A549 (cell line): ENCODE measurements at regions not wholly inside any gene's neighbourhood (a gene's known extent, or its start where the extent isn't known, plus 50 kb on each side); places are given as distances from the start of the nearest gene placed in this dataset.

Source experiments
- CBX8 ChIP-seq: fragments of 200-600 bp; sonication (generic); IDR thresholded peaks from 2 replicates; pipeline ENCODE4 v1.6.1; 2016
- CTCF ChIP-seq: fragments of >200 bp; sonication (Bioruptor Twin); formaldehyde crosslinking; IDR thresholded peaks from 3 replicates; pipeline ENCODE4 v1.5.1; 2016
- ELK1 ChIP-seq: fragments of 150-350 bp; IDR thresholded peaks from 2 replicates; pipeline ENCODE4 v1.6.1; 2014; ENCODE audit warnings: low read depth, mild to moderate bottlenecking, low read length
- FOXS1 ChIP-seq: fragments of 250-450 bp; sonication (Bioruptor Pico); IDR thresholded peaks from 2 replicates; pipeline ENCODE4 v1.5.0; 2020; ENCODE audit warnings: mild to moderate bottlenecking, moderate library complexity
- HOXA7 ChIP-seq: fragments of 250-450 bp; sonication (Bioruptor Pico); IDR thresholded peaks from 2 replicates; pipeline ENCODE4 v1.5.0; 2020; ENCODE audit warnings: mild to moderate bottlenecking, moderate library complexity
- HOXB5 ChIP-seq: fragments of 250-450 bp; sonication (Bioruptor Pico); IDR thresholded peaks from 2 replicates; pipeline ENCODE4 v1.5.0; 2020; ENCODE audit warnings: mild to moderate bottlenecking, moderate library complexity
- JUNB ChIP-seq: fragments of >200 bp; sonication (Bioruptor Twin); formaldehyde crosslinking; IDR thresholded peaks from 2 replicates; pipeline ENCODE4 v1.6.1; 2016
- MYC ChIP-seq: IDR thresholded peaks from 2 replicates; pipeline ENCODE4 v1.6.1; 2012; ENCODE audit warnings: mild to moderate bottlenecking, inconsistent platforms, low read length, improper control_type of control experiment, borderline replicate concordance
- PHF8 ChIP-seq: fragments of 200-600 bp; sonication (generic); IDR thresholded peaks from 2 replicates; pipeline ENCODE4 v1.6.1; 2016; ENCODE audit warnings: low read depth, mild to moderate bottlenecking, antibody characterized with exemption, moderate library complexity, borderline replicate concordance
- POLR2A ChIP-seq: IDR thresholded peaks from 2 replicates; pipeline ENCODE4 v1.6.1; 2012; ENCODE audit warnings: mild to moderate bottlenecking, low read length
- RAD21 ChIP-seq, 2 experiments: fragments of >200 bp in 1 of 2; sonication (Bioruptor Twin) in 1 of 2; formaldehyde crosslinking in 1 of 2; IDR thresholded peaks in 1 of 2; conservative IDR thresholded peaks in 1 of 2; 2 replicates in 1 of 2; 3 replicates in 1 of 2; pipeline ENCODE4 v1.6.1; 2012 to 2018; ENCODE audit warnings: inconsistent platforms in 1 of 2
- RARB ChIP-seq: fragments of 250-450 bp; sonication (Bioruptor Pico); IDR thresholded peaks from 2 replicates; pipeline ENCODE4 v1.8.0; 2021; ENCODE audit warnings: mild to moderate bottlenecking, moderate library complexity
- RFX5 ChIP-seq: fragments of 450-650 bp; IDR thresholded peaks from 2 replicates; pipeline ENCODE4 v1.7.1; 2014; ENCODE audit warnings: antibody characterized with exemption, mild to moderate bottlenecking, moderate library complexity
- RNF2 ChIP-seq: fragments of 200-600 bp; sonication (generic); IDR thresholded peaks from 2 replicates; pipeline ENCODE4 v1.6.1; 2016; ENCODE audit warnings: low read depth, mild to moderate bottlenecking, antibody characterized with exemption, moderate library complexity, borderline replicate concordance
- ZC3H11A ChIP-seq: fragments of 450-650 bp; IDR thresholded peaks from 2 replicates; pipeline ENCODE4 v1.6.1; 2014; ENCODE audit warnings: antibody characterized with exemption, mild to moderate bottlenecking
- ZFP36 ChIP-seq: fragments of 450-650 bp; IDR thresholded peaks from 2 replicates; pipeline ENCODE4 v1.6.1; 2014; ENCODE audit warnings: borderline replicate concordance; ENCODE audit not compliant: partially characterized antibody
- ZNF302 ChIP-seq: fragments of 250-450 bp; sonication (Bioruptor Pico); IDR thresholded peaks from 2 replicates; pipeline ENCODE4 v1.9.0; 2021; ENCODE audit warnings: inconsistent platforms, mild to moderate bottlenecking, moderate library complexity
- ZSCAN20 ChIP-seq: fragments of 250-450 bp; sonication (Bioruptor Pico); IDR thresholded peaks from 2 replicates; pipeline ENCODE4 v1.8.0; 2022; ENCODE audit warnings: mild to moderate bottlenecking, moderate library complexity
- TF ChIP-seq, protein P1 (sequence below): fragments of 200-600 bp; sonication (generic); IDR thresholded peaks from 2 replicates; pipeline ENCODE4 v1.6.1; 2016; ENCODE audit warnings: antibody characterized with exemption, mild to moderate bottlenecking, moderate library complexity
- TF ChIP-seq, protein P2 (sequence below): fragments of >200 bp; sonication (Bioruptor Twin); formaldehyde crosslinking; IDR thresholded peaks from 3 replicates; pipeline ENCODE4 v1.6.1; 2016

DNA sequence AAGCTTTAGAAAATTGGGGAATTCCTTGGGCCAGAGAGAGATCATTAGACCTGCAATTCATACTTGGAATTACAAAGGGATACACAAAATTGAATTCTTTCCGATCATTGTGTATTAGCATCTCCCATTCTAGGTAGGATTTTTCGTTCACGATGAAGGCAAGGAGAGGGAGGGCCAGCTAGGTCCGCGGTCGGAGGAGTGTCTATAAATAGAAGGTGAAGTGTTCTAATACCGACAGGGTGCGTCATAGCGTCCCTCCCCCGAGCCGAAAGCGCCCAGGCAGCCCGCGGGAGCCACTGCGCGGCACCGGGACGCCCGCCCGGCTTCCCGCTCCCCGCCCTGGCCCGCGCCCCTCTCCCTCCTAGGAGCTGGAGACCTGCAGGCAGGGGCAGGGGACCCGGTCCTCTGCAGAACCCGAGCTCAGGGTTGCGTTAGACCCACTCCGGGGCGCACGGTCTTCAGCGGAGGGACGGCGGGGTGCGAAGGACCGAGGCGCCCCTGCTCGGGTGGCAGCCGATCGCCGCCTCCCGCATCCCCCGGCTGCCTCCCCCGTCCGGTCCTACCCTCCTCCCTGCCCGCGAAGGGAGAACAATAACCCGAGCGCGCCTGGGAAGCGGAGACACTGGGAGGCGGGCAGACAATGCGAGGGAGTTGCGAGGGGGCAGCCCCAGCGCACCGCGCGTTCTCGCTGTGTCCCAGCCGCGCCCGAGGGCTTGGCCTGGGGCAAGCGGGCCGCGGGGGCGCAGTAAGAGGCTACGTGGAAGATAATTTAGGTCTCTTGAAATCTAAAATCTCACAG, 114.2 kb upstream of the SERTAD2 start (continued):
- no peak for TF ChIP-seq ZFP36
- TF ChIP-seq CTCF = peak; percentile 22; the same call in 2 of the 3 replicates
- TF ChIP-seq ELK1 = no peak
- TF ChIP-seq POLR2A = peak; percentile 37
- no peak for TF ChIP-seq HOXA7 (CRISPR knock-in tag)
- no peak for TF ChIP-seq ZC3H11A
- TF ChIP-seq, protein P1, sequence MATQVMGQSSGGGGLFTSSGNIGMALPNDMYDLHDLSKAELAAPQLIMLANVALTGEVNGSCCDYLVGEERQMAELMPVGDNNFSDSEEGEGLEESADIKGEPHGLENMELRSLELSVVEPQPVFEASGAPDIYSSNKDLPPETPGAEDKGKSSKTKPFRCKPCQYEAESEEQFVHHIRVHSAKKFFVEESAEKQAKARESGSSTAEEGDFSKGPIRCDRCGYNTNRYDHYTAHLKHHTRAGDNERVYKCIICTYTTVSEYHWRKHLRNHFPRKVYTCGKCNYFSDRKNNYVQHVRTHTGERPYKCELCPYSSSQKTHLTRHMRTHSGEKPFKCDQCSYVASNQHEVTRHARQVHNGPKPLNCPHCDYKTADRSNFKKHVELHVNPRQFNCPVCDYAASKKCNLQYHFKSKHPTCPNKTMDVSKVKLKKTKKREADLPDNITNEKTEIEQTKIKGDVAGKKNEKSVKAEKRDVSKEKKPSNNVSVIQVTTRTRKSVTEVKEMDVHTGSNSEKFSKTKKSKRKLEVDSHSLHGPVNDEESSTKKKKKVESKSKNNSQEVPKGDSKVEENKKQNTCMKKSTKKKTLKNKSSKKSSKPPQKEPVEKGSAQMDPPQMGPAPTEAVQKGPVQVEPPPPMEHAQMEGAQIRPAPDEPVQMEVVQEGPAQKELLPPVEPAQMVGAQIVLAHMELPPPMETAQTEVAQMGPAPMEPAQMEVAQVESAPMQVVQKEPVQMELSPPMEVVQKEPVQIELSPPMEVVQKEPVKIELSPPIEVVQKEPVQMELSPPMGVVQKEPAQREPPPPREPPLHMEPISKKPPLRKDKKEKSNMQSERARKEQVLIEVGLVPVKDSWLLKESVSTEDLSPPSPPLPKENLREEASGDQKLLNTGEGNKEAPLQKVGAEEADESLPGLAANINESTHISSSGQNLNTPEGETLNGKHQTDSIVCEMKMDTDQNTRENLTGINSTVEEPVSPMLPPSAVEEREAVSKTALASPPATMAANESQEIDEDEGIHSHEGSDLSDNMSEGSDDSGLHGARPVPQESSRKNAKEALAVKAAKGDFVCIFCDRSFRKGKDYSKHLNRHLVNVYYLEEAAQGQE = no peak
- TF ChIP-seq MYC = no peak
- no peak for TF ChIP-seq HOXB5 (CRISPR knock-in tag)
- TF ChIP-seq PHF8 = peak; percentile 40; the same call in 1 of the 2 replicates
- TF ChIP-seq RNF2 = peak; percentile 84
- no peak for TF ChIP-seq RARB (CRISPR knock-in tag)
- TF ChIP-seq ZSCAN20 = no peak
- peak; percentile 26 to 55; a peak in 4 of 5 replicates for TF ChIP-seq RAD21 (conservative IDR thresholded peaks at IDR 0.05 in 1 of 2, IDR thresholded peaks at IDR 0.05 in 1 of 2)
- 0 out of 2 replicates have a peak, but pooled peaks have one; percentile 23 for TF ChIP-seq JUNB
- 0 out of 2 replicates have a peak, but pooled peaks have one; percentile 54 for TF ChIP-seq CBX8
- TF ChIP-seq ZNF302 (CRISPR knock-in tag) = no peak
- TF ChIP-seq, protein P2, sequence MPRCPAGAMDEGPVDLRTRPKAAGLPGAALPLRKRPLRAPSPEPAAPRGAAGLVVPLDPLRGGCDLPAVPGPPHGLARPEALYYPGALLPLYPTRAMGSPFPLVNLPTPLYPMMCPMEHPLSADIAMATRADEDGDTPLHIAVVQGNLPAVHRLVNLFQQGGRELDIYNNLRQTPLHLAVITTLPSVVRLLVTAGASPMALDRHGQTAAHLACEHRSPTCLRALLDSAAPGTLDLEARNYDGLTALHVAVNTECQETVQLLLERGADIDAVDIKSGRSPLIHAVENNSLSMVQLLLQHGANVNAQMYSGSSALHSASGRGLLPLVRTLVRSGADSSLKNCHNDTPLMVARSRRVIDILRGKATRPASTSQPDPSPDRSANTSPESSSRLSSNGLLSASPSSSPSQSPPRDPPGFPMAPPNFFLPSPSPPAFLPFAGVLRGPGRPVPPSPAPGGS = peak; percentile 56; the same call in 1 of the 3 replicates
- TF ChIP-seq RFX5 = no peak
- TF ChIP-seq FOXS1 (CRISPR knock-in tag) = no peak
